ENCODE measurements at regions not wholly inside any gene's neighbourhood (a gene's known extent, or its start where the extent isn't known, plus 50 kb on each side); places are given as distances from the start of the nearest gene placed in this dataset.

GRCh38 chr14:35218963-35219362 lies 73.2 kb upstream of the PSMA6 start:
- no peaks in the 10 kb centered on the region for H4K20me1 ChIP-seq (ENCODE audit: low read length)
- ChIA-PET POLR2A (ENCODE audit: unreplicated experiment) (no interaction called here), CTCF (no interaction called here)
- no peaks in the 10 kb centered on the region for H3K9me2 ChIP-seq (replicated peaks; ENCODE audit: low read length)
- H3F3A ChIP-seq (ENCODE audit: low read length, unreplicated experiment): no peaks in the 10 kb centered on the region
- no peaks in the 10 kb centered on the region for H3K79me2 ChIP-seq (ENCODE audit: low read length)
- ATAC-seq (no peak), DNase-seq (no peak)
- peaks cover 6% of the 10 kb centered on the region for H3K4me1 ChIP-seq (ENCODE audit: insufficient read depth, low read length)
- H3K27me3 ChIP-seq (ENCODE audit: low read length): no peaks in the 10 kb centered on the region
- TF ChIP-seq EZH2 (IDR thresholded peaks at IDR 0.05; ENCODE audit: low read length, unreplicated experiment): no peak
- no peak for TF ChIP-seq EZH2phosphoT487 (IDR thresholded peaks at IDR 0.05; ENCODE audit: borderline replicate concordance, low read length)
- no peak overlapping the region for H3K27ac ChIP-seq (ENCODE audit: low read length)
- H3K36me3 ChIP-seq (ENCODE audit: low read depth, low read length): no peaks in the 10 kb centered on the region
- H2AFZ ChIP-seq (ENCODE audit: low read length): no peak overlapping the region
- no TSS peak for BruUV-seq (replicated peaks)
- intact Hi-C loops (cut with micrococcal nuclease): loop anchor here (10.0 kb wide), 1 partner anchor 596 kb away; no protein-coding TSS in a partner anchor
- no peak overlapping the region for H3K9ac ChIP-seq (ENCODE audit: low read length)
- no peak overlapping the region for H3K4me3 ChIP-seq (ENCODE audit: low read length)
- H3K4me2 ChIP-seq (ENCODE audit: low read length): no peak overlapping the region
- H3K9me3 ChIP-seq (ENCODE audit: low read length): no peaks in the 10 kb centered on the region

- intact Hi-C loops (cut with micrococcal nuclease): loop anchor here (10.0 kb wide), 1 partner anchor 465 kb away; no protein-coding TSS in a partner anchor
- Histone ChIP-seq H3F3A (ENCODE audit: low read length, unreplicated experiment) (no peaks in the 10 kb centered on the region), H2AFZ (ENCODE audit: low read length) (no peak overlapping the region), H3K4me2 (ENCODE audit: low read length) (no peak overlapping the region), H3K9me2 (replicated peaks; ENCODE audit: low read length) (no peaks in the 10 kb centered on the region), H3K27me3 (ENCODE audit: low read length) (no peaks in the 10 kb centered on the region), H3K4me1 (ENCODE audit: insufficient read depth, low read length) (no peaks in the 10 kb centered on the region), H3K36me3 (ENCODE audit: low read depth, low read length) (no peaks in the 10 kb centered on the region), H3K4me3 (ENCODE audit: low read length) (no peak overlapping the region), H3K9me3 (ENCODE audit: low read length) (no peaks in the 10 kb centered on the region), H3K79me2 (ENCODE audit: low read length) (no peaks in the 10 kb centered on the region), H3K9ac (ENCODE audit: low read length) (no peak overlapping the region), H3K27ac (ENCODE audit: low read length) (no peak overlapping the region), H4K20me1 (ENCODE audit: low read length) (no peaks in the 10 kb centered on the region)
- ATAC-seq (no peak; the same call in 1 of the 2 replicates), DNase-seq (no peak)
- no TSS peak for BruUV-seq (replicated peaks)
- no peak for TF ChIP-seq EZH2 (IDR thresholded peaks at IDR 0.05; ENCODE audit: low read length, unreplicated experiment)
- TF ChIP-seq CTCF (conservative IDR thresholded peaks at IDR 0.05; ENCODE audit: low read depth, low read length): no peak
- TF ChIP-seq EZH2phosphoT487 (IDR thresholded peaks at IDR 0.05; ENCODE audit: borderline replicate concordance, low read length): no peak
- ChIA-PET CTCF (interaction anchor here (0.6 kb wide), 1 partner anchor 60 kb away, joined by 3 read pairs; no protein-coding TSS in a partner anchor), POLR2A (ENCODE audit: unreplicated experiment) (interaction anchor here (0.6 kb wide), 1 partner anchor 30 kb away, joined by 3 read pairs; no protein-coding TSS in a partner anchor)
Observed at GRCh38 chr14:35220027-35220676, 72.0 kb upstream of the PSMA6 start.

GRCh38 chr14:35220920-35221319 lies 71.3 kb upstream of the PSMA6 start:
- intact Hi-C loops (cut with micrococcal nuclease): loop anchor here (10.0 kb wide), 1 partner anchor 464 kb away; no protein-coding TSS in a partner anchor
- ATAC-seq: no peak

More at GRCh38 chr14:35220920-35221319, 71.3 kb upstream of the PSMA6 start:
- POLR2A ChIA-PET (ENCODE audit: unreplicated experiment): interaction anchor here (0.5 kb wide), 1 partner anchor 597 kb away, joined by 4 read pairs; no protein-coding TSS in a partner anchor
- H2AFZ ChIP-seq (ENCODE audit: low read length): no peak overlapping the region
- no peaks in the 10 kb centered on the region for H3K9me3 ChIP-seq (ENCODE audit: low read length)
- TF ChIP-seq EZH2phosphoT487 (IDR thresholded peaks at IDR 0.05; ENCODE audit: borderline replicate concordance, low read length) (no peak), EZH2 (IDR thresholded peaks at IDR 0.05; ENCODE audit: low read length, unreplicated experiment) (no peak), CTCF (conservative IDR thresholded peaks at IDR 0.05; ENCODE audit: low read depth, low read length) (no peak)
- no peaks in the 10 kb centered on the region for H3K9me2 ChIP-seq (replicated peaks; ENCODE audit: low read length)
- no peaks in the 10 kb centered on the region for H3K4me1 ChIP-seq (ENCODE audit: insufficient read depth, low read length)
- CTCF ChIA-PET: no interaction called here
- H3K27me3 ChIP-seq (ENCODE audit: low read length): no peaks in the 10 kb centered on the region
- H3K9ac ChIP-seq (ENCODE audit: low read length): no peak overlapping the region
- no peak overlapping the region for H3K27ac ChIP-seq (ENCODE audit: low read length)
- no peak for DNase-seq
- H3K36me3 ChIP-seq (ENCODE audit: low read depth, low read length): no peaks in the 10 kb centered on the region
- no peaks in the 10 kb centered on the region for H4K20me1 ChIP-seq (ENCODE audit: low read length)
- H3K79me2 ChIP-seq (ENCODE audit: low read length): no peaks in the 10 kb centered on the region
- no peaks in the 10 kb centered on the region for H3F3A ChIP-seq (ENCODE audit: low read length, unreplicated experiment)
- no peak overlapping the region for H3K4me2 ChIP-seq (ENCODE audit: low read length)
- H3K4me3 ChIP-seq (ENCODE audit: low read length): no peak overlapping the region
- BruUV-seq (replicated peaks): no TSS peak

Data from PC-3 (cell line).